GM18909 (cell line): ENCODE measurements at regions not wholly inside any gene's neighbourhood (a gene's known extent, or its start where the extent isn't known, plus 50 kb on each side); places are given as distances from the start of the nearest gene placed in this dataset.

Experiments
- ATAC-seq: cut with Tn5 transposase; IDR thresholded peaks from one replicate; pipeline ENCODE4 v1.9.1; 2021; ENCODE audit warnings: mild to moderate bottlenecking; ENCODE audit not compliant: unreplicated experiment, poor library complexity

GRCh38 chr20:22006306-22006705 lies 300.8 kb downstream of the PAX1 start:
- ATAC-seq, result no peak

DNA sequence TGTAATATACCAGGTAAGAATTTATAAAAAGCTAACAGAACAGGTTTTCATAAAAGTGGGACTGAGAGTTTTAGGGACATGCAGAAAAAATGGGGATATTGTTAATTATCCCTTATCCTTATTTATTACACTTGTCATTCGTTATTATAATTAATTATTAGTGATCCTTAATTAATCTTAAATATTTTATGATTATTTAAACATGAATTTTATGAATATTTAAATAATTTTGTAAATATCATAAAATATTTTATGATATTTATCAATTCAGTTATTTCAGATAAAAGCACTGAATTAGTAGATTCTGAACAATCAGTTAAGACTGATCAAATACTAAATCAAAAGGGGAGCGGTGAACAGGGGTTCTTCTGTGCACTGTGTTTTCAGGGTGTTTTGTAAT lies 300.1 kb downstream of the PAX1 start:
- ATAC-seq, result no peak

- ATAC-seq, result no peak
These were observed 299.5 kb downstream of the PAX1 start for GRCh38 chr20:22004946-22005345.

DNA sequence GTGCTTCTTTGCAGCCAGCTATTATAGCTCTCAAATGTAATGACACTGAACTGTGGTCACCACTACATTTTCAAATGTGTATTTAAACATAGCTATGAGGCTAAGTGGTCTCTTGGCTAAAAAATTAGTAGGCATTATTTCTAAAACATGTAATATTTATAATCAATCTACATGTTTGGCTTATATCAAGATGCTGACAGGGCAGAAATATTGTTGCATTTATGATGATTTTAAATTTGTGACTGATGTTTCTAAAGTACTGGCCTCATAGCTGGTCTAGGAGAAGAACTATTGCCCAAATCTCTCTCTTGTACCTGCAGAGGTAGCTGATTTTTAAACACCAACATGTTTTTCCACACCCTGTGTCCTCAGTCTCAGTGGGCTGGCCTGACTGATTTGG lies 298.2 kb downstream of the PAX1 start:
- ATAC-seq, result no peak

GRCh38 chr20:22001886-22002285 lies 296.4 kb downstream of the PAX1 start:
- no peak for ATAC-seq

DNA sequence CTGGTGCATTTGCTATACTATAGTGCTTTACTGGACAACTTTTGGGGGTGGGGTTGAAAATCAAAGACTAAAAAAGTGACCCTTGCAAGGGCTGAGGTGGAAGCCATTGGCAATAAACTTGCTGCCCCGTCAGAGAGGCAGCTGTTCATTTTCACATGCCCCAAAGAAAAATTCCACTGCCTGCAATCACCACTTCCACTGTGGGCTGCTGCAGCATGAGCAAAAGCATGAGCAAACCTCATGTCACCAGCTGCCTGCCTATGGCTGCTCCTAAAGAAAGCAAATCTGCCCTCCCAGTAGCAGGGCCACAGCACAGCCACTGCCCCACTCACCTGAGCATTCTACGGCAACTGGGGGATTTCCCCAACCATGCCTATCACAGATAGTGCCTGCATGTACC lies 290.0 kb downstream of the PAX1 start:
- ATAC-seq, result no peak

DNA sequence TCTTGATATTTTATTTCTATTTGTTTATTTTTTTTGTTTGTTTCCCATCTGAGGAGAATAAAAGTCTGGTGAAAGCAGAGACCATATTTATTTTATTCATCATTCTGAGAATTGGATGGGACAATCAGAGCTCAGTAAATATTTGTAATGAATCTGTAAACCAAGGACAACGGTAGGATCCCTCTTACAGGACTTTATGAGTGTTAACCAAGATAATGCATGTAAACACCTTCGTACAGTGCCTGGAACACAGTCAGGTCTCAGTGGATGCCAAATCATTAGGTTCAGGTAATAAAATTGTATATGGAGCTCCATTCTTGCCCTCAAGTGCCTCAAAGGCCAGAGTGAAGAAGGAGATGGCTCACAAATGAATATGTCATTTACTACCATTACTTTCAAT lies 288.7 kb downstream of the PAX1 start:
- ATAC-seq, result no peak

- no peak for ATAC-seq
These were observed 277.1 kb downstream of the PAX1 start for GRCh38 chr20:21982559-21982958.

DNA sequence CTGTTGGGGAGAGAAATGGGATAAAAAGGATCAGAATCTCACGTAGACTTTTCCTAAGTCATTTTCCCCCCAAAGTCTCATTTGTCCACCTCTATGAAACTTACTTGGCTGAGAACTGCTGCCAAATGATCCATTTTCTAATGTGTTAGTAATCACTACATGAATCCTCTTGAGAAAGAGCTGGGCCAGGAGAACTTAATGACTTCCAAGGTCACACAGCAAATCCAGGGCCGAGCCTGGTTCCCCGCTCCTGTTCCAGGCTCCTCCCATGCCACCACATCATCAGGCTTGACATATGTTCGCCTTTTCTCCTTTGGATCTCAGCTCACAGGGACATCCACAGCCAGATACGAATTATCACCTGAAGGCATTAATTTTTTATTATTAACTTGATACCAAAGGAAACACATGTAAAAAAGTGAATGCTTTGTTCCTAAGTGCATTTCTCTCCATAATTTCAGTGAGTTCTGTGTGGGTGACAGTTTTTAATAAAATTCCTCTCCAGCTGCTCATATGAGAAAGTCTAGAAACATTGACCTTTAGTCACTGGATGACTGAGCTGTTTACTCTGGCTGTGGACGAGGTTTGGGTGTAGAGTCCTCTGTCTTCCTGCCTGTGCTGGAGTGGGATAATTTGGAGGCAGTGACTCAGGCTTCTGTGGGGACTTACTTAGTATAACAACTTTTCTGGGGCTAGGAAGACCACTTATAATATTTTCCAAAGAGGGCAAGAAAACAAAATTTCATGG lies 276.3 kb downstream of the PAX1 start:
- no peak for ATAC-seq

GRCh38 chr20:21981179-21981578 lies 275.7 kb downstream of the PAX1 start:
- ATAC-seq, result no peak

DNA sequence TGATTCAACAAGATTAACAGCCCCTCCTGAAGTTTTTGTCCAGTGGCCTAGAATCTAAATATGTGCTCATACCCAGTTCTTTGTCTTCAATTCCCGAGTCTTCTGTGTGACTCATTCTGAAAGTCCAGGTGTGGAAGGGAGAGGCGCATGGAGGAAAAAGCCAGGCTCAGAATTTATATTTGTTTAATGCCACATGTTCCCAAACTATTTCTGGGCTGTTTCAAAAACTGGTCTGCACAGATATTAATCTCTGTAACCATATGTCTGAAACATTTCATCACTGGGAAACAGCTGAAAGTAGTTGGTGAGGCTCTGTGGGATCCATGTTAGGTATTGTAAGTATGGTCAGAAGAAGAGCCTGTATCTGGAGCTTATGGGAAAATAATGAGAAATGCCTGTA lies 266.0 kb downstream of the PAX1 start:
- ATAC-seq, result no peak

DNA sequence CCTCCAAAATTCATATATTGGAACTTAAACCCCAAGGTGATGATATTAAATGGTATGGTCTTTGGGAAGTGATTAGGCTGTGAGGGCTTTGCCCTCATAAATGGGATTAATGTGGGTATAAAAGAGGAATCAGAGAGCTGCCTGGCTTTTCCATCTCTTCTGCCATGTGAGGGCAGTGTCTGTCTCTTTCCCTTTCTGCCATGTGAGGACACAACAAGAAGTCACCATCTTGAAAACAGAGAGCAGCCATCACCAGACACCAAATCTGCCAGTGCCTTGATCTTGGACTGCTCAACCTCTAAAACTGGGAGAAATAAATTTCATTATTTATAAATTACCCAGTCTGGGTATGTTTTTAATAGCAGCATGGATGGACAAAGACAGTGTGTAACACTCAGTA lies 263.0 kb downstream of the PAX1 start:
- no peak for ATAC-seq

DNA sequence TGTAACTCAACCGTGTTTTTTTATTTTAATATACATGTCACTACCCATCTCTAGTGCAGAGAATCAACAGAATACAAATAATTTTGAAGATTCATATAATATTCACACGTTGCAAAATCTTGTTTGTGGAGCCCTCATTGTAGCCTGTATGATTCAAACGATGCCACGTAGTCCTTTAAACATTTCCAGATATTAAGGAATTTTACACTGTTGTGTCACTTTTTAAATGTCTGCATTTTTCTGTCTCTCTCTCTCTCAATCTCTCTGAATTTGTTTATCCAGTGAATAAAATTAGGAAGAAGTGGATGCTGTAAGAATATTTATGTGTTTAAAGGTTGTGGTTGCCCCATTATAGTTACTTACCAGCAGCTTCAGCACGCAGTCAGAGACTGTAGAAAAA lies 262.0 kb downstream of the PAX1 start:
- ATAC-seq, result no peak

GRCh38 chr20:21956591-21956990 lies 251.1 kb downstream of the PAX1 start:
- no peak for ATAC-seq

GRCh38 chr20:21947406-21947805 lies 241.9 kb downstream of the PAX1 start:
- ATAC-seq, result no peak

GRCh38 chr20:21944227-21944626 lies 238.8 kb downstream of the PAX1 start:
- ATAC-seq, result no peak

GRCh38 chr20:21941941-21942805 lies 236.7 kb downstream of the PAX1 start:
- no peak for ATAC-seq

DNA sequence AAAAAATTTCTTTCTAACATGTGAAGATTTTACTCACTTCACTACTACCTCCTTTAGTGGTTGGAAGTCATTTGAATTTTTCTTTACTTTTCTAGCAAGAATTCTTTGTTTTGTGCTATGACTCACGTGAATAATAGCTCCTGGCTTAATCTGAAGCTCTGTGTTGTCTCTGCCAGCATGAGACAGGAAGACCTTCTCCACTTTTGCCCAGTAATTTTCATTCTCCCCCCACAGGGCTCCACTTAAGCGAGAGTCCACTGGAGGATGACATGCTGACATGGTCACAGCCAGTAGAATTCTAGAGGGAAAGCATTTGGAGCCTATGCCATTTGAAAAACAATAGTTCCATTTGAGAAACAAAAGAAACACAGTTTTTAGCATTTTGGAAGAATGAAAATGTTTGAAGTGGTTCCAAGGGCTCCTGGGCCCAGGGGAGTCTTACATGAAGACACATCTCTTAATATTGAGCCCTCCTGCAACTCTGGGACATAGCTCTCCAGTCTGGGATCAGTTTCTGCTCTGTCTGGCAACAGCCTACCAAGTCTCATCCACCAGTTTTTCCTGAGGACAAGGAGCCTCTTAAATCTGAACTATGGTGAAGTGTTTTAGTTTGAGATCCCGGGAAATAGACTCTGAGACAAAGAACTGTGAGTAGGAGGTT lies 231.4 kb downstream of the PAX1 start:
- ATAC-seq, result no peak

- no peak for ATAC-seq
These were observed 230.8 kb downstream of the PAX1 start for GRCh38 chr20:21936261-21936660.

GRCh38 chr20:21933526-21933925 lies 228.1 kb downstream of the PAX1 start:
- ATAC-seq, result no peak

DNA sequence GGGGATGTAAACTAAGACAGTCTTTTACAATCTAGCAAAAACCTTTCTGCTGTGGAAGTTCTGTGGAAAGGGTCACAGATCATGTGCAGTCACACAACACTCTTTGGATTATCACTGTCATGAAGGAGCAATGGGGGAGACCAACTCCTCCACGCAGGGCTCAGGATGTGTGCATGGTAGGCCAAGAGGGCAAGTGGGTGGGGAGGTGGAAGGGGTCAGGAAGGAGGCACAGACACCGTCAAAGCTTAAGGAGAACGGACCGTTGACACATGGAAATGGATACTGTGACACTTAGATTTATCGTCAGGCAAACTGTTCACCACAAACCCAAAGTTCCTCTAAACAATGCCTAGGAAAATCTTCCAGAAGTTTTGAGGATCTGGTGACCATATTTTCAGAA lies 215.8 kb downstream of the PAX1 start:
- no peak for ATAC-seq
